CD14-positive monocyte (primary cell): ENCODE measurements at regions not wholly inside any gene's neighbourhood (a gene's known extent, or its start where the extent isn't known, plus 50 kb on each side); places are given as distances from the start of the nearest gene placed in this dataset.

ENCODE experiments used
- DNase-seq, 3 donors: peaks; one replicate each; pipeline ENCODE4 v3.0.0-alpha.2; 2011 to 2022
- H2AFZ ChIP-seq: 2 replicates; pipeline ENCODE4 v1.6.0; 2012; ENCODE audit warnings: mild to moderate bottlenecking, low read depth, low read length, inconsistent platforms; ENCODE audit not compliant: insufficient read depth, poor library complexity, severe bottlenecking
- H3K27ac ChIP-seq, 2 donors: 1 replicate in 1 of 2; 2 replicates in 1 of 2; pipeline ENCODE4 v1.5.1; 2012 to 2013; ENCODE audit warnings: low read length in 2 of 2, control low read depth in 1 of 2, inconsistent platforms in 1 of 2, low read depth in 1 of 2, mild to moderate bottlenecking in 1 of 2
- H3K27me3 ChIP-seq, 2 donors: one replicate each; pipeline versions ENCODE4 v1.6.0 to v1.6.1; 2011 to 2013; ENCODE audit warnings: low read length in 2 of 2; ENCODE audit not compliant: control insufficient read depth in 2 of 2, insufficient read depth in 2 of 2
- H3K36me3 ChIP-seq, 2 donors: replicated peaks in 1 of 2; 1 replicate in 1 of 2; 2 replicates in 1 of 2; pipeline versions ENCODE4 v1.5.1 to v1.6.1; 2012 to 2013; ENCODE audit warnings: low read length in 2 of 2, control low read depth in 1 of 2, inconsistent platforms in 1 of 2, mild to moderate bottlenecking in 1 of 2; ENCODE audit not compliant: insufficient read depth in 2 of 2, control insufficient read depth in 1 of 2
- H3K4me1 ChIP-seq, 2 donors: 1 replicate in 1 of 2; 2 replicates in 1 of 2; pipeline versions ENCODE4 v1.5.1 to v1.6.1; 2012 to 2013; ENCODE audit warnings: low read length in 2 of 2, control low read depth in 1 of 2, inconsistent platforms in 1 of 2, mild to moderate bottlenecking in 1 of 2, moderate library complexity in 1 of 2; ENCODE audit not compliant: insufficient read depth in 2 of 2, control insufficient read depth in 1 of 2
- H3K4me2 ChIP-seq: replicated peaks from 2 replicates; pipeline ENCODE3; 2012; ENCODE audit warnings: low read length, moderate library complexity, mild to moderate bottlenecking; ENCODE audit not compliant: poor library complexity, severe bottlenecking; ENCODE audit errors: extremely low read depth
- H3K4me3 ChIP-seq, 3 experiments: fragments of 200-600 bp in 1 of 3; sonication (generic) in 1 of 3; replicated peaks in 1 of 3; 1 replicate in 2 of 3; 2 replicates in 1 of 3; pipeline ENCODE4 v1.5.1; 2011 to 2013; ENCODE audit warnings: low read length in 3 of 3, mild to moderate bottlenecking in 3 of 3, control low read depth in 2 of 3, low read depth in 2 of 3, inconsistent platforms in 1 of 3, moderate library complexity in 1 of 3
- H3K79me2 ChIP-seq: 2 replicates; pipeline ENCODE4 v1.6.0; 2012; ENCODE audit warnings: mild to moderate bottlenecking, control low read depth, inconsistent platforms, low read length, moderate library complexity; ENCODE audit not compliant: insufficient read depth
- H3K9ac ChIP-seq: 2 replicates; pipeline ENCODE4 v1.6.0; 2017; ENCODE audit warnings: low read length, mild to moderate bottlenecking; ENCODE audit not compliant: insufficient read depth, poor library complexity, severe bottlenecking
- H3K9me3 ChIP-seq, 2 donors: replicated peaks in 1 of 2; 1 replicate in 1 of 2; 2 replicates in 1 of 2; pipeline versions ENCODE4 v1.5.1 to v1.6.1; 2012 to 2013; ENCODE audit warnings: low read length in 2 of 2, control low read depth in 1 of 2; ENCODE audit not compliant: control insufficient read depth in 1 of 2, insufficient read depth in 1 of 2
- H4K20me1 ChIP-seq: 2 replicates; pipeline ENCODE4 v1.6.0; 2012; ENCODE audit warnings: mild to moderate bottlenecking, low read length, control low read depth, moderate library complexity; ENCODE audit not compliant: insufficient read depth
- H3K27ac Mint-ChIP-seq, 7 donors: one replicate each; pipeline ENCODE4 v1.8.0; 2020; ENCODE audit warnings: mild to moderate bottlenecking in 7 of 7, mixed read lengths in 7 of 7, moderate library complexity in 6 of 7, inconsistent platforms in 2 of 7
- H3K27me3 Mint-ChIP-seq, 3 donors: one replicate each; pipeline ENCODE4 v1.8.0; 2021 to 2022; ENCODE audit warnings: low read depth in 3 of 3, mild to moderate bottlenecking in 3 of 3, mixed read lengths in 3 of 3, moderate library complexity in 3 of 3, inconsistent platforms in 1 of 3
- H3K36me3 Mint-ChIP-seq, 2 donors: one replicate each; pipeline ENCODE4 v1.8.0; 2020; ENCODE audit warnings: mixed read lengths in 2 of 2, inconsistent platforms in 1 of 2, mild to moderate bottlenecking in 1 of 2
- H3K4me1 Mint-ChIP-seq: one replicate; pipeline ENCODE4 v1.8.0; 2020; ENCODE audit warnings: mild to moderate bottlenecking, mixed read lengths
- H3K4me3 Mint-ChIP-seq, 2 donors: one replicate each; pipeline ENCODE4 v1.8.0; 2020; ENCODE audit warnings: mild to moderate bottlenecking in 2 of 2, mixed read lengths in 2 of 2, moderate library complexity in 1 of 2
- H3K9me3 Mint-ChIP-seq, 7 donors: one replicate each; pipeline ENCODE4 v1.8.0; 2020 to 2022; ENCODE audit warnings: mixed read lengths in 7 of 7, mild to moderate bottlenecking in 6 of 7, moderate library complexity in 6 of 7, inconsistent platforms in 2 of 7
- WGBS: methylation state at CpG from one replicate; pipeline ENCODE4 v1.1.5; 2013; ENCODE audit warnings: missing lambda C conversion rate; ENCODE audit not compliant: insufficient coverage; 5-methylcytosine and 5-hydroxymethylcytosine counted together
- intact Hi-C, 2 donors: fragments of 100-400 bp; cut with micrococcal nuclease; formaldehyde crosslinking; loops; one replicate each; pipeline versions ENCODE4 v1.15.0 to v1.15.1; 2023
- TF ChIP-seq, protein P1 (sequence below): fragments of 200-600 bp; IDR thresholded peaks from one replicate; pipeline ENCODE4 v1.8.0; 2022; ENCODE audit warnings: antibody characterized with exemption, mild to moderate bottlenecking

DNA sequence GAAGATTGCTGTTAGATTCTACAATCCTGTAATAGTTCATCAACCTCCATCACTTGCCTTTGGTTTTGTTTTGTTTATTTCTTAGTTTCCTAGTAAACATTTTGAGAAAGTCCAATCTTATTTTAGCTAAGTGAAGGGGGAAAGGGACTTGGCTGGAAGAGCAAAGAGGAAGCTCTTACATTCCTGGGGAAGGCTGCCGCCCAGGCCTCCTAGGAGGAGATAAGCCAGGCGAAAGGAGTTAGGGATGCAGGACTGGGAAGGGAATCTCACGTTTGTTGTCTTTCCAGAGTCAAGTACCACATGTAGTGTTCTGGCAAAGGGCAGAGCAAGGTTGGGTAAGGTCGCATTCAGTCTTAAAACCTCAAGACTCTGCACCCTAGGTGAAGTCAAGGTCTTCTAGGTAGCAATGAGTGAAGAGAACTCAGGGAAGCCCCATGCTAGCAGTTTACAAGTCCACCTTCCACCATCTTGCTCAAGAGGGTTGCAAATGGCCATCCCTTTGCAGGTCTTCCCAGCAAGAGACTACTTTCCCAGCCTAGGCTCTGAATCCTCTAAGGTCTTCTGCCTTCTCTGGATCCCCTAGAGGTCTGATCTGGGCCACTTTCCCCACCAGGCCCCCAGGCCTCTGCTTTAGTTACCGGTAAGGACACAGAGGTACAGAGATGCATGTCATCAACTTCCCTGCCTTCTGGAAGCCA is 320.7 kb downstream of the CYP26B1 start:
- H3K4me1 Mint-ChIP-seq, result no peaks in the 10 kb centered on the region
- Histone ChIP-seq H3K4me3 (no peak overlapping the region), H3K27ac (no peak overlapping the region), H3K27me3 (peaks cover 0 to 5% of the 10 kb centered on the region in 2 donors), H3K79me2 (no peaks in the 10 kb centered on the region), H2AFZ (no peak overlapping the region), H3K9ac (no peak overlapping the region), H4K20me1 (no peaks in the 10 kb centered on the region), H3K4me1 (no peaks in the 10 kb centered on the region), H3K9me3 (no peaks in the 10 kb centered on the region), H3K36me3 (no peaks in the 10 kb centered on the region), H3K4me2 (no peak overlapping the region)
- intact Hi-C loops, result no loop called here
- H3K27ac Mint-ChIP-seq, result no peak overlapping the region
- TF ChIP-seq, protein P1, sequence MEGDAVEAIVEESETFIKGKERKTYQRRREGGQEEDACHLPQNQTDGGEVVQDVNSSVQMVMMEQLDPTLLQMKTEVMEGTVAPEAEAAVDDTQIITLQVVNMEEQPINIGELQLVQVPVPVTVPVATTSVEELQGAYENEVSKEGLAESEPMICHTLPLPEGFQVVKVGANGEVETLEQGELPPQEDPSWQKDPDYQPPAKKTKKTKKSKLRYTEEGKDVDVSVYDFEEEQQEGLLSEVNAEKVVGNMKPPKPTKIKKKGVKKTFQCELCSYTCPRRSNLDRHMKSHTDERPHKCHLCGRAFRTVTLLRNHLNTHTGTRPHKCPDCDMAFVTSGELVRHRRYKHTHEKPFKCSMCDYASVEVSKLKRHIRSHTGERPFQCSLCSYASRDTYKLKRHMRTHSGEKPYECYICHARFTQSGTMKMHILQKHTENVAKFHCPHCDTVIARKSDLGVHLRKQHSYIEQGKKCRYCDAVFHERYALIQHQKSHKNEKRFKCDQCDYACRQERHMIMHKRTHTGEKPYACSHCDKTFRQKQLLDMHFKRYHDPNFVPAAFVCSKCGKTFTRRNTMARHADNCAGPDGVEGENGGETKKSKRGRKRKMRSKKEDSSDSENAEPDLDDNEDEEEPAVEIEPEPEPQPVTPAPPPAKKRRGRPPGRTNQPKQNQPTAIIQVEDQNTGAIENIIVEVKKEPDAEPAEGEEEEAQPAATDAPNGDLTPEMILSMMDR, result no peak
- H3K36me3 Mint-ChIP-seq, result no peaks in the 10 kb centered on the region
- peaks cover 0 to 7% (median 6%) of the 10 kb centered on the region in 7 donors for H3K9me3 Mint-ChIP-seq
- no peak for DNase-seq
- H3K27me3 Mint-ChIP-seq, result peaks cover 0 to 10% (median 2%) of the 10 kb centered on the region in 3 donors
- no peak overlapping the region for H3K4me3 Mint-ChIP-seq
- 100% methylated on average over 4 of the region's 5 CpGs for WGBS

DNA sequence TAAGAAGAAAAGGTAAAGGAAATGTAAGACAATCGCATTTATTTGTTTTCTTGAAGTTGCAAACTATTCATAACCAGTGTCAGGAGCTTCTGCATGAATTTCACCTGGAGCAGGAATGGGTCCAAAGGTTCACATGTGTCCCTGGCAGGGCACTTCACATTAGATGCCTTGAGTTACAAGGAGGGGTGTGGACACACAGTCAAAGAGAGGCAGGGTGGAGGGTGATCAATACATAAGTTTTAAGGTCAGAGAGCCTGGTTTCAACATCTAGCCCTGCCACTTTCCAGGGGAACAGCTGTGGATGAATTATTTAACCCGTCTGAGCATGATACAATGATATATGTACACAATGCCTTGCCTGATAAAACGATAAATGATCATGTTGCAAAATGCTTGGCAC is 321.4 kb downstream of the CYP26B1 start:
- Histone ChIP-seq H3K4me3 (no peak overlapping the region), H4K20me1 (no peaks in the 10 kb centered on the region), H3K36me3 (no peaks in the 10 kb centered on the region), H3K4me1 (no peaks in the 10 kb centered on the region), H2AFZ (no peak overlapping the region), H3K9me3 (no peaks in the 10 kb centered on the region), H3K9ac (no peak overlapping the region), H3K27me3 (peaks cover 0 to 5% of the 10 kb centered on the region in 2 donors), H3K27ac (no peak overlapping the region), H3K4me2 (no peak overlapping the region), H3K79me2 (no peaks in the 10 kb centered on the region)
- Mint-ChIP-seq H3K27ac (no peak overlapping the region), H3K4me3 (peak overlapping the region in 1 of 2 donors; percentile 37), H3K4me1 (no peaks in the 10 kb centered on the region), H3K27me3 (peaks cover 0 to 10% (median 2%) of the 10 kb centered on the region in 3 donors), H3K9me3 (peaks cover 0 to 8% (median 6%) of the 10 kb centered on the region in 7 donors), H3K36me3 (no peaks in the 10 kb centered on the region)
- DNase-seq, result no peak
- intact Hi-C loops, result no loop called here
- WGBS, result 94% methylated on average over 2 of the region's 3 CpGs
- TF ChIP-seq, protein P1, result no peak
